ENCODE measurements at regions not wholly inside any gene's neighbourhood (a gene's known extent, or its start where the extent isn't known, plus 50 kb on each side); places are given as distances from the start of the nearest gene placed in this dataset.
"Not testable (repeated sequence)": the region's sequence is repeated elsewhere in the genome, so short reads cannot be mapped to it uniquely, and the experiment has no call there.

DNA sequence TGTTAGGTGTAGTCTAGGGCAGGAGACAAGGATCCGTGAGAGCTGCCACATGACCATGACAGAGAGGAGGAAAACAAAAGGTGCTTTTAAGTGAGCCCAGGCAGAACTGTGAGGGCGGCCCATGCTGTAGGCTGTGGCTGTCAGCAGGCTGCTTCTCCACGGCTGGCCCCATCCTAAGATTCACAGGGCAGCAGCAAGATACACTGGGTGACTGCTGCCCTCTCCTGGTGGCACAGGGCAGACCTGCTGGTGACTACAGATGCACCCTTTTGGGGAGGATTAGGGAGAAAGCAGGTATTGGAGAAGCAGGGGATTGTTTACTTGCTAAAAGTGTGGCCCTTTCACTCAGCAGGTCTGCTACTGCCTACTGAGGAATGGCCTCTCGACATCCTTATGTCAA, 112.2 kb upstream of the CCZ1B start:
- DNase-seq = not testable (repeated sequence)

DNA sequence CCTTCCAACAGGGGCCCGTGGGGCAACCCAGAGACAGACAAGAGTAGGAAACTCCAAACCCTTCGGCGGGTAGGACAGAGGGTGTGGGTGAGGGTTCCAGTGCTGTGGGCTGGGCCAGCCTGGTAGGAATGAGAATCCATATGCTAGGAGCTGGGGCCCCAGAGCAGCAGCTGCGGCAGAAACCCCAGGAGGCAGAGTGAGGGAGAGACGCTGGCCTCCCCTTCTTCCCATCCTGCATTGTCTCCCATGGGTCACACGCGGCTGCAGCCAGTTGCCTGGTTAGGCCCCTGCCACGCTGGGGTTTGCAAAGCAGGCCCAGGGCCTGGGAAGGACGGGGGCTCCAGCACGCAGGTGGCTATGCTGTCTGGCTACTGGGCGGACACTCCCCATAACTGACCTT, 113.1 kb upstream of the CCZ1B start:
- DNase-seq = not testable (repeated sequence)

DNA sequence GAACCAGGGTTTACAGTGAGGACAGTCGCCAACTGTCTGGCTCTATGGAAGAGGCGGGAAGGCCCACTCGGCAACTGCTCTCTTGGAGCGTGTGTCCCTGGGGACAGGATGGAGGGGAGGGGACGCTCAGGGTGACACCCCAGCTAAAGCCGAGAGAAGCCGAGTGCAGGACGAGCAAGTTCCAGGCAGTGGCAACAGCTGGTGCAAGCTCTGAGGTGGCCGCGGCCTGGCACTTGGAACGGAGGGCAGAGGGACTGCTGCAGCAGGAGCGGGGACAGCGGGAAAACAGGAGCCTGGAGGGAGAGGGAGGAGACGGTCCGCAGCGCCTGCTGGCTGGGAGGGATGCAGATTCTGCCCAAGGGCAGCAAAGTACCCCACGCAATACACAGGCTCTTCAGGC, 113.8 kb upstream of the CCZ1B start:
- DNase-seq = not testable (repeated sequence)

DNA sequence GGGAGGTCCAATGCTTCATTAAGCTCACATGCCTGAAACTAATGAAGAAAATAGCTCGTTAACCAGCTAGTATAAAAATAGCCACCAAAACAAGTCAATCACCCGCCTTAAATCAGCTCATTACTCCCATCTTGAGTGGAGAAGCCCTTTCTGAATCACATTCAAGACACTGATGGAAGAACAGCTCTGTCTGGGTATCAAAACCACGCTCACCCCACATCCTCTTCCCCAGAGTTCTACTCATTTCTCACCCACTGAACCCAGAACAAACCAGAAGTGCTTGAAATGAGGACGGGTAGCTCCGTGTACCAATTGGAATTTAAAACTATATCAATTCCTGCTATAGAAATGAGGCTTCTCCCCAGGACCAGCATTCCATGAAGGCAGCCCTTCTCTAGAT, 120.8 kb upstream of the CCZ1B start:
- DNase-seq = not testable (repeated sequence)

DNA sequence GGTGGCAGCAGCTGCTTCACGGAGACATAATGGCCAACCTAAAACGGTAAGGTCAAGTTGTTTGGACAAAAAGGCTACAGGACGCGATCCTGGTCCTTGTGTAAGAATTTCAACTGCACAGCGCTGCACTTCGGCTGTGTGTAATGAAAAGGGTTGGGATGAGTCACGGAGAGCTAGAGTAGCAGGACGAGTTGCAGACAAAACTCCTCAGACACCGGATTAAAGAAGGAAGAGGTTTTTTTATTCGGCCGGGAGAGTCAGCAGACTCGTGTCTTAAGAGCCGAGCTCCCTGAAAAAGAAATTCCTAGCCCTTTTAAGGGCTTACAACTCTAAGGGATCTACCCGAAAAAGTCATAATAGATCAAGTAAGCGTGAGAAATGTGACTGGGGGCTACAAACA, 124.2 kb upstream of the CCZ1B start:
- DNase-seq = not testable (repeated sequence)

DNA sequence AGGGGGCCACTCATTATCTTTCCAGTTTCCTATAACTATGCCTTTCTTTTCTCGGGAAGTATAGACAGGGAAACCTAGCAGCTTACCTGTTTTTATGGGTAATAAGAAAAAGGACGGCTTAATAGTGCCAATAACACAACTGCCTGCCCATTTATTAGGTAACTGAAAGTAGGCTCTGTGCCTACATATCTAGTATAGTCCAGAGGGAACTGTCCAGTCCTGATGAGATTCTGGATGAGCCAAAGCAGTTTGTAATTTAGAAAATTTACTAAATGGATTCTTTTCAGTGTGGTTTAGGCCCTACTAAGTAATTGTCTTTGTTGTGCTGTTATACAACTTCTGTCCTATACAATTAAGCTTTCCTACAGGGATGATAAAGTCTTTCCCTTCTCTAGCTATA, 125.5 kb upstream of the CCZ1B start:
- DNase-seq = not testable (repeated sequence)

DNA sequence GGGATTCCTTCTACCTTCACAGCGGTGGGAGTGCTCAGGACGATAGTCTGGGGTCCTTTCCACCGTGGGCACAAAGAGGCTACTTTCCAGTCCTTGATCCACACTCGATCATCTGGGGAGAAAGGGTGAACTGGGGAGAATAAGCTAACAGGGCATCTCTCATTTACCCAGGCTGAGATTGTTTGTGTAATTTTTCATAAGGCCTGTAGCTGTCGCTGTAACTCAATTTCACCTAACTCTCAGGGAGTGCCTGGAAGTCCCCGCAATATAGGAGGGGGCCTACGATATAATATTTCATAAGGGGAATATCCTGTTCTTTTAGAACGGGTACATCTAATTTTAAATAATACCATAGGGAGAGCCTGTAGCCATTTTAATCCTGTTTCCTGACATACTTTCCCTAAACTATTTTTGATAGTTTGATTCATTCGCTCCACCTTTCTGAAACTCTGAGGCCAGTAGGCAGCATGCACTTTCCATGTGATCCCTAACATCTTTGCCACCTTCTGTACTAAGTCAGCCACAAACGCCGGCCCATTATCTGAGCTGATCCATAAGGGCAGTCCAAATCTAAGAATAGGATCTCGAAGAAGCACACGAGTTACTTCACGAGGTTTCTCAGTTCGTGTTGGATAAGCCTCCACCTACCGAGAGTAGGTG, 127.2 kb upstream of the CCZ1B start:
- DNase-seq = not testable (repeated sequence)

DNA sequence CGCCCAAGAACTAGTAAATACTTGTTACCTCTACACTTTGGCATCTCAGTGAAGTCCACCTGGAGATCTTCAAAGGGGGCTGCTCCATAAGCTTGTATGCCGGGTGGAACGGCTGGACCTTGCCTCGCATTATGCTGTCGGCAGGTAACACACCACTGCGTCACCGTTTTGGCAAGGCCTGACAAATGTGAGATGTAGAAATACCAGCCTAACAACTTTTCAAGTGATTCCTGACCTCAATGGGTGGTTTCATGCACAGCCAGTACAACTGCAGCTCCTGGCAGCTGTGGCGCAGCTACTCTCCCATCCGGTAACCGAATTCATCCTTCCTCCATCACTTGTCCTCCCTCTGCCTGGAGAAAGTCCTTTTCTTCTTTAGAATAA, 127.7 kb upstream of the CCZ1B start:
- DNase-seq = not testable (repeated sequence)

DNA sequence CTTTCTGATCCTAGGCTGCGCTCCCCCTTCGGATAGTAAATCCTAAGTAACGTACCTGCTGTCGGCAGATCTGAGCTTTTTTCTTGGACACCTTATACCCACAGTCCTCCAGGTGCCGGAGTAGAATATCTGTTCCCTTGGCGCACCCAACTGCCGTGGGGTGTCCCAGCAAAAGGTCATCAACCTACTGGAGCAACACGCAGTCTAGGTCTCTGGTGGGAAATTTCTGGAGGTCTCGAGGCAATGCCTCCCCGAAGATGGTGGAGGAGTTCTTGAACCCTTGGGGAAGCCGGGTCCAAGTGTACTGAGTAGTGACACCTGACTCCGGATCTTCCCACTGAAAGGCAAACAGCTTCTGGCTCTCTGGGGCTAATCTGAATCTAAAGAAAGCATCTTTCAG, 129.3 kb upstream of the CCZ1B start:
- DNase-seq = not testable (repeated sequence)

DNA sequence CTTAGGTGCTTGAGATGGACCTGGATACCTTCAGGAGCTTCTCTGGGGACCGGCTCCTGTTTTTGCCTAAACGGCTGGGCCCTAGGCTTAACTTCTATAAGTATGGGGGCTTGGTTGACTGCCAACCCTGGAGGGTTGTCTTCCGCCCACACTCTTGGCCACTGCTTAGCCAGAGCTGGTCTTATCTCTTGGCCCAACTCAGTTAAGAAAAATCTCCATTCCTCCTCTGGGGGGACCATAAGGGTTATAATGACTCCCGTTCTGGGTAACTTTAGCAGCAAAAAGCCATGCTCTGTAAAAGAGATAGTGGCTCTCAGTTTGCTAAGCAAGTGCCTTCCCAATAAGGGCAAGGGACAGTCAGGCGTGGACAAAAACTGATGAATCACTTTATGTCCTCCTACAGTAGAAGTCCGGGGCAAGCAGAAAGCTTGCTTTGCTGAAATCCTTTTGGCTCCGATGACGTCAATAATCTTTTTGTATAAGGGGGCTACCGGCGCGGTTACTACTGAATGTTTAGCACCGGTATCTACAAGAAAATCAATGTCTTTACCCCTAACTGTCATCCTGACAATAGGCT, 130.0 kb upstream of the CCZ1B start:
- DNase-seq = not testable (repeated sequence)

DNA sequence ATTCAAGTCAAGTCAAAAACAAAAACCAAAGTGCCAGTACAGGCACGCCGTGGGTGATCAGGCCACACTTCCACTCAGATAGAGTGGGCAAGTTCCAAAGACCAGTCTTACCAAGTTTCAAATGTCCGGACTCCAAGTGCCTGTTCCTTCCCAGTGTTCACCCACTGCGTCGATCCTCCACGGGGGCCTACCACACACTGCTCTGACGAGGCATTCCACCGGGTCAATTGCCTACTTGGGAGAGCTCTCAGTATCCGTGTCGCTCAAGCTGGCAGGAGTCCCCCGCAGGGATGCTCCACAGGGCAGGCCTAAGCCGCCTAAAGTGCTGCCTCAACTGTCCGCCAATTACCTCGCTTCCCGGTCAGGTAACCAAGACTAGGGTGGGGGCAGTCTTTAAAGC, 132.3 kb upstream of the CCZ1B start:
- DNase-seq = not testable (repeated sequence)

DNA sequence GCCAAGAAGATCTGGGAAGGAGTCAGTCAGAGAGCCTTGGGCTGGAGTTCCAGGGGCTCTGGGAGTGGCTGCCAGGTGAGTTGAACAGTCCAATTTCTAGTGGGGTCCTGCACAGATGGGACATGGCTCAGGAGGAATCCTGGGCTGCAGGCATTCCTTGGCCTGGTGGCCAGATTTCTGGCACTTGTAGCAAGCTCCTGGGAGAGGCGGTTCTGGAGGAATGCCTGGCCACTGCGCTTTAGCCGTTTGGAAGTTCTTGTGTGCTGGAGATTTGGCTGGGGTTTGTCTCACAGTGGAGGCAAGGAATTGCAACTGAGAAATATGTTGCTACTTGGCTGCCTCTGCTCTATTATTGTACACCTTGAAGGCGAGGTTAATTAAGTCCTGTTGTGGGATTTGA, 133.9 kb upstream of the CCZ1B start:
- DNase-seq = not testable (repeated sequence)

DNA sequence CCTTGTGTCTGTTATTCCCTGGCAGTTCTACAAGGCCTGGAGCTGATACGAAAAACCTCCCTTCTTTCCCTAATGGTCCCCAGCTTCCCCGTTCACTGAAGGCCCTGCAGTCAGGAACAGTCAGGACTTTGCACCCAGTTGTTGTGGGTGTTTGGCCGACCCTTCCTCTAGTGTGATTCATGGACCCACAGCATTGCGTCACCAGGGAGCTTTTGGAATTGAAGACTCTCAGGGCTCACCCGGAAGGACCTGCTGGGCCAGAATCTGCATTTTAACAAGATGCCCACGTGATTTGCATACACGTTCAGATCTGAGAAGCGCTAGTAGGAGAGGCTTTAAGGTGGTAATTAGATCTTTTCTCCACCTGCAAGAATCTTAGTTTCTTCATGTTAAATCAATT, 136.8 kb upstream of the CCZ1B start:
- DNase-seq = not testable (repeated sequence)

DNA sequence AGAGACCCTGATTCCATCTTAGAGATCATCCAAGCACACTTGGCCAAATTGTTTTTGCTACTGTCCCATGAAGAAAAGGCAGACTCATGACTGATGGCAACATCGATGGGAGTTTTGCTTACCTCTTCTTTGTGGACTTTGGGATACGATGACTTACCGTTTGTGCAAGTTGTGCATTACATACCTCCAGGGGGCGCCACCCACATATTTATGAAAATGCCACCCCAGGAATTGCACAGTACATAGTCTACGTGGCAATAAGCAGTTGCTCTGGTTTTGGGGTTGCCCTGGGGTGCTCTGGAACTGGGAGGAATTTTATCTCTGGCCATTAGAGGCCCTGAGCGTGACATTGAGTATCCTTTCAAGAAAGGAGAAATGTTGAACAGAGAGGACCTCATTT, 139.0 kb upstream of the CCZ1B start:
- not testable (repeated sequence) for DNase-seq

DNA sequence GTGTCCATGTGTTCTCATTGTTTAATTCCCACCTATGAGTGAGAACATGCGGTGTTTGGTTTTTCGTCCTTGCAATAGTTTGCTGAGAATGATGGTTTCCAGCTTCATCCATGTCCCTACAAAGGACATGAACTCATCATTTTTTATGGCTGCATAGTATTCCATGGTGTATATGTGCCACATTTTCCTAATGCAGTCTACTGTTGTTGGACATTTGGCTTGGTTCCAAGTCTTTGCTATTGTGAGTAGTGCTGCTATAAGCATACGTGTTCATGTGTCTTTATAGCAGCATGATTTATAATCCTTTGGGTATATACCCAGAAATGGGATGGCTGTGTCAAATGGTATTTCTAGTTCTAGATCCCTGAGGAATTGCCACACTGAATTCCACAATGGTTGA, 144.1 kb upstream of the CCZ1B start:
- DNase-seq = not testable (repeated sequence)

DNA sequence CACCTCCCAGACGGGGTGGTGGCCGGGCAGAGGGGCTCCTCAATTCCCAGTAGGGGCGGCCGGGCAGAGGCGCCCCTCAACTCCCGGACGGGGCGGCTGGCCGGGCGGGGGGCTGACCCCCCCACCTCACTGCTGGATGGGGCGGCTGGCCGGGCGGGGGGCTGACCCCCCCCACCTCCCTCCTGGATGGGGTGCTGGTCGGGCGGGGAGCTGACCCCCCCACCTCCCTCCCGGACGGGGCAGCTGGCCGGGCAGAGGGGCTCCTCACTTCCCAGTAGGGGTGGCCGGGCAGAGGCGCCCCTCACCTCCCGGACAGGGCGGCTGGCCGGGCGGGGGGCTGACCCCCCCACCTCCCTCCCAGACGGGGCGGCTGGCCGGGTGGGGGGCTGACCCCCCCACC, 148.8 kb upstream of the CCZ1B start:
- DNase-seq = not testable (repeated sequence)

DNA sequence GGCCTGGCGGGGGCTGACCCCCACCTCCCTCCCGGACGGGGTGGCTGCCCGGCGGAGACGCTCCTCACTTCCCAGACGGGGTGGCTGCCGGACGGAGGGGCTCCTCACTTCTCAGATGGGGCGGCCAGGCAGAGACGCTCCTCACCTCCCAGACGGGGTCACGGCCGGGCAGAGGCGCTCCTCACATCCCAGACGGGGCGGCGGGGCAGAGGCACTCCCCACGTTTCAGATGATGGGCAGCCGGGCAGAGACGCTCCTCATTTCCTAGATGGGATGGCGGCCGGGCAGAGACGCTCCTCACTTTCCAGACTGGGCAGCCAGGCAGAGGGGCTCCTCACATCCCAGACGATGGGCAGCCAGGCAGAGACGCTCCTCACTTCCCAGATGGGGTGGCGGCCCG, 149.3 kb upstream of the CCZ1B start:
- DNase-seq = not testable (repeated sequence)

DNA sequence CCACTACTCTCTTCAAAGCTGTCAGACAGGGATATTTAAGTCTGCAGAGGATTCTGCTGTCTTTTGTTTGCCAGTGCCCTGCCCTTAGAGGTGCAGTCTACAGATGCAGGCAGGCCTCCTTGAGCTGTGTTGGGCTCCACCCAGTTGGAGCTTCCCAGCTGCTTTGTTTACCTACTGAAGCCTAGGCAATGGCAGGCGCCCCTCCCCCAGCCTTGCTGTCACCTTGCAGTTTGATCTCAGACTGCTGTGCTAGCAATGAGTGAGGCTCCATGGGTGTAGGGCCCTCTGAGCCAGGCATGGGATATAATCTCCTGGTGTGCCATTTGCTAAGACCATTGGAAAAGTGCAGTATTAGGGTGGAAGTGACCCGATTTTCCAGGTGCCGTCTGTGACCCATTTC, 151.3 kb upstream of the CCZ1B start:
- not testable (repeated sequence) for DNase-seq

DNA sequence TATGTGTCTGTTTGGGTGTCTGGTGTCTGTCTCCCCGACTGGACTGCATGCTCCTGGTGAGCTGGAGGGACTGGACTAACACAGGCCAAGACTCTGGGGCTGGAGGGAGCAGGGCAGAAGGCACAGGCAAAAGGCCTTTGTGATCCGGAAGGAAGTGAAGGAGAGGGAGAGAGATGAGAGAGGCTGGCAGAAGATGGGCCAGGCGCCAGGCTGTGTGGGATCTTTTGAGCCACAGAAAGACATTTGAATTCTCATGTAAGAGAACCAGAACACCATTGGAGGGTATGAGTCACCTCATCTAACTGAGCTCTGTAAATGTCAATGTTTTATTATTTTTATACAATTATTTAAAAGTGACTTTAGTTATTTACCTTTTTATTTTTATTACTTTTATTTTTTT, 152.3 kb upstream of the CCZ1B start:
- DNase-seq = not testable (repeated sequence)

DNA sequence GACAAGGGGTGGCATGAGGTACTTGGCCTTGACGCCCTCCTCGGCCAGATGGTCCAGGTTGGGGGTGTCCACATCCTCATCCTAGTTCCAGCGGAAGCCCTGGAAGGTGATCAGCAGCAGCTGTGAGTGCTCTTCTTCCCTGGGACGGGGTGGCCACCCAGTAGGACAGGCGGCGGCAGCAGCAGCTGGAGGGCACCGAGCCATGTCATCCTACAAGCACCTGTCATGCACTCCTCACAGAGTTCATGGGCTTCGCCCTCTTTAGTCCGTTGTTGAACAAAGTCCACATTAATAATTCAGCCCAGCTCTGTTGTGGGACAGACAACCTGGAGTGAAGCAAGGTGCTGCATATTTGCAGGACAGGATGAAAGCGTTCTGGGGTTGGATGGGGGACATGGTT, 153.4 kb upstream of the CCZ1B start:
- not testable (repeated sequence) for DNase-seq

DNA sequence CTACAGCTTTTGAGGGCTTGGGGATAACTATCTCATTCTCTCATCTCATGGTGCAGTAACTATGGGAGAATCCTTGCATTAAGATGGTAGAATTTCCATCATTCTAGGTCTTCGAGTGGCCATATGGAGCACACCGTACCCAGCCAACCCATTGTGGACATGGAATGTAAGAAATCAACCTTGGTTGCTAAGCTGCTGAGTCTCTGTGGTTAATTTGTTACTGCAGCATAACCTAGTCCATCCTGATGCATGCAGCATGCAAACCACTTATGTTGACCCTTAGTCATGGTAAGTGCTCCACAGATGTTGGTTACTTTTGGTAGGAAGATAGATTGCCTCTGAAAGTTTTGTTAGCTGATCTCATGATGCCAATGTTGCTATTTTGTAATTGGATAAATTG, 156.3 kb upstream of the CCZ1B start:
- not testable (repeated sequence) for DNase-seq

DNA sequence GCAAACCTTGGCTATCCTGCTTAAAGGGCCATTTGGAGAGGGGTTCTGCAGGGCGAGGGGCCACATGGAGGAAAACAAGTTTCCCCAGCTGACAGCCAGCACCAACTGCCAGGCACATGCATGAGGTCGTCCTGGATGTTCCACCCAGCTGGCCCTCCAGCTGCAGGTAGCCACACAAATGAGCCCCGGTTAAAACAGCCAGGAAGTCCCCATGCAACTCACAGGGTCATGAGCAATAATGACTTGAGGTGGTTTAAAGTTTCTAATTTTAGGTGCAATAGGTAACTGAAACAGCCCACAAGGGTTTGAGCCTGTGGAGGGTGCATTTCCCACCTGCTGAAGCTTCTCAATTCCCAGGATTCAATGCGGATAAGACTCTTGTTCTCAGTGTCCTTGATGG, 160.8 kb upstream of the CCZ1B start:
- not testable (repeated sequence) for DNase-seq

DNA sequence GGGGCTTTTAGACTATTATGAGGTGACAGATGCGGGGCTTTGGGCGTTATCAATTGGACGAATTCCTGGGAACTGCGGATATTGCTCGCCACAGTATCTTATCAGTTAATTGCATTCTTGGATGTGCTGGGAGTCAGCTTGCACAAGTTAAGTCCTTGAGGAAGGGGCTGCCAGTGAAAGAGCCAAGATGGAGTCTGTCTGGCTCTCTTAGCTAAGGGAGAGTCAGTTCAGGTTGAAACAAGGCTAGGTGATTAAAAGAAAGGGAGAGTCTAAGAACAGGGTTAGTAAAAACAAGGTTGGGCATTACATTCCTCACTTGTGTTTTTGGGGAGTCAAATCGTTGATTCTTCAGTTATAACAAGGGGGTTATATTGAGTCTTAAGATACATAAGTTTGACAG, 162.5 kb upstream of the CCZ1B start:
- DNase-seq = not testable (repeated sequence)

DNA sequence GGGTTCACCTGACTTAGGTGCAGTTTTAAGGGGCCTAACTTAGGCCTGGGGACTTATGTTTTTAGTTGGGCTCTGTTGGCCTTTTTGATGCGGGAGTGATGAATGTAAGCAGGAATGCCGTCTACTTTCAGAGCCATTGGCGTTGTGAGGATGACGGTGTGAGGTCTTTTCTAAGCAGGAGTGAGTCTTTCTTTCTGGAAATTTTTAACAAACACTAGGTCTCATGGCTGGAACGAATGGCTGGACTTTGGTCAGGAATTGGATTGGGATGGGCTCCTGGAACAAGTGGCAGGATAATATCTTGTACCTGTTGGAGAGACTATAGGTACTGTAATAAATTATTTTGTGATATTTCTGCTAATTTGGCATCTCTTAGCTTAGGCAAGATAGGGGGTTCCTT, 163.9 kb upstream of the CCZ1B start:
- not testable (repeated sequence) for DNase-seq

All from muscle of back (tissue), 3 donors.